Erythroblast (primary cell): ENCODE measurements at regions not wholly inside any gene's neighbourhood (a gene's known extent, or its start where the extent isn't known, plus 50 kb on each side); places are given as distances from the start of the nearest gene placed in this dataset.

Experiments used
- GATA1 ChIP-seq: IDR thresholded peaks from 2 replicates; pipeline ENCODE4 v1.6.1; 2011; ENCODE audit warnings: low read depth, mild to moderate bottlenecking, control low read depth, low read length, moderate library complexity
- POLR2A ChIP-seq: IDR thresholded peaks from 2 replicates; pipeline ENCODE4 v1.6.1; 2011; ENCODE audit warnings: mild to moderate bottlenecking, low read length

DNA sequence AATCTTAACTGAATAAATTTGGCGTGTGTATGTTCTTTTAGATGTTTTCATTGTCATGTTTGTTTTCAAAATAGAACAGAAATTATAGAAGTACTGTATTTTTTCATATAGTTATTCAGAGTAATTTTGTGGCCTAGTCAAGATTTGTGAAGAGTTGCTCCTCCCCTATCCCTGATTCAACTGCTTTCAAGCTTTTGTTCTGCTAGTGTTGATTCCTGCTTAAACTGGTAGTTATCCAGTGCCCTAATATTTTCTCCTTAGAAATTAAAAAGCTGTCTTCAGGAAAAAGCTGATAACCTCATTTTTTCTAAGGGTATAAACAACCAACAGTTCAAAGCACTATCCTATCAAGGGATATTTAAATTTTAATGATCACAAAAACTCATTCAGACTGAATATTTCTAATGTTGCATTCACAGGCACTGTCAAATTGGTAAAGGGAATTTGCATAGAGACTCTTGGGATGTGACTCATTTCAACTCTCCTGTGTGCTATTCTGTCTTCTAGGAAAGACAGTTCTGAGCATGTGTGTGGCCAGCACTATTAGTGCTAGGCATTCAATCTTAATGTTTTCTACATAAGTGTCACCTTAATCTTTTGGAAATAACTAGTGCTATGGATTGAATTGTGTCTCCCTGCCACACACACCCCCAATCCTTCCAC, 1776.0 kb downstream of the LRRC4C start:
- no peak for TF ChIP-seq POLR2A
- no peak for TF ChIP-seq GATA1
